ENCODE measurements at regions not wholly inside any gene's neighbourhood (a gene's known extent, or its start where the extent isn't known, plus 50 kb on each side); places are given as distances from the start of the nearest gene placed in this dataset.
"Not testable (repeated sequence)": the region's sequence is repeated elsewhere in the genome, so short reads cannot be mapped to it uniquely, and the experiment has no call there.

GRCh38 chr13:86862137-86862536 lies 809.0 kb upstream of the SLITRK5 start:
- no peak for FAIRE-seq

- FAIRE-seq, result no peak
These were observed 806.8 kb upstream of the SLITRK5 start for GRCh38 chr13:86864376-86864775.

GRCh38 chr13:86870444-86870843 lies 800.7 kb upstream of the SLITRK5 start:
- FAIRE-seq, result no peak

- no peak for FAIRE-seq
These were observed 793.7 kb upstream of the SLITRK5 start for GRCh38 chr13:86877441-86877840.

GRCh38 chr13:86878781-86879180 lies 792.4 kb upstream of the SLITRK5 start:
- no peak for FAIRE-seq

GRCh38 chr13:86881390-86881789 lies 789.8 kb upstream of the SLITRK5 start:
- FAIRE-seq, result no peak

- FAIRE-seq, result no peak
These were observed 789.1 kb upstream of the SLITRK5 start for GRCh38 chr13:86882107-86882506.

- no peak for FAIRE-seq
These were observed 788.3 kb upstream of the SLITRK5 start for GRCh38 chr13:86882835-86883234.

GRCh38 chr13:86892330-86892729 lies 778.8 kb upstream of the SLITRK5 start:
- FAIRE-seq, result no peak

- FAIRE-seq, result no peak
These were observed 770.3 kb upstream of the SLITRK5 start for GRCh38 chr13:86900906-86901305.

GRCh38 chr13:86906127-86906874 lies 764.9 kb upstream of the SLITRK5 start:
- no peak for FAIRE-seq

GRCh38 chr13:86907156-86907555 lies 764.0 kb upstream of the SLITRK5 start:
- FAIRE-seq, result no peak

GRCh38 chr13:86909318-86909717 lies 761.9 kb upstream of the SLITRK5 start:
- no peak for FAIRE-seq

GRCh38 chr13:86914757-86915156 lies 756.4 kb upstream of the SLITRK5 start:
- FAIRE-seq, result no peak

- not testable (repeated sequence) for FAIRE-seq
These were observed 753.7 kb upstream of the SLITRK5 start for GRCh38 chr13:86917438-86917837.

- FAIRE-seq, result no peak
These were observed 752.5 kb upstream of the SLITRK5 start for GRCh38 chr13:86918682-86919081.

GRCh38 chr13:86920961-86921360 lies 750.2 kb upstream of the SLITRK5 start:
- peak; percentile 60 for FAIRE-seq

- FAIRE-seq, result no peak
These were observed 748.2 kb upstream of the SLITRK5 start for GRCh38 chr13:86922936-86923335.

GRCh38 chr13:86926916-86927315 lies 744.3 kb upstream of the SLITRK5 start:
- FAIRE-seq, result not testable (repeated sequence)

- FAIRE-seq, result no peak
These were observed 738.3 kb upstream of the SLITRK5 start for GRCh38 chr13:86932776-86933334.

GRCh38 chr13:86933676-86934075 lies 737.5 kb upstream of the SLITRK5 start:
- FAIRE-seq, result no peak

- no peak for FAIRE-seq
These were observed 733.9 kb upstream of the SLITRK5 start for GRCh38 chr13:86937316-86937715.

- FAIRE-seq, result no peak
These were observed 725.6 kb upstream of the SLITRK5 start for GRCh38 chr13:86945584-86945983.

- no peak for FAIRE-seq
These were observed 724.4 kb upstream of the SLITRK5 start for GRCh38 chr13:86946734-86947133.

GRCh38 chr13:86954341-86954740 lies 716.8 kb upstream of the SLITRK5 start:
- FAIRE-seq, result no peak
